H1 (cell line): ENCODE measurements at regions not wholly inside any gene's neighbourhood (a gene's known extent, or its start where the extent isn't known, plus 50 kb on each side); places are given as distances from the start of the nearest gene placed in this dataset.

Experiments used
- CREB1 ChIP-seq: IDR thresholded peaks from 2 replicates; pipeline ENCODE4 v1.6.1; 2012; ENCODE audit warnings: inconsistent platforms
- EP300 ChIP-seq, 2 experiments: IDR thresholded peaks; 1 replicate in 1 of 2; 2 replicates in 1 of 2; pipeline ENCODE4 v1.6.1; 2011 to 2012; ENCODE audit warnings: low read depth in 2 of 2, low read length in 2 of 2, mild to moderate bottlenecking in 2 of 2, borderline replicate concordance in 1 of 2, inconsistent platforms in 1 of 2, moderate library complexity in 1 of 2
- POLR2A ChIP-seq, 2 experiments: IDR thresholded peaks; 1 replicate in 1 of 2; 2 replicates in 1 of 2; pipeline ENCODE4 v1.6.1; 2011; ENCODE audit warnings: low read depth in 2 of 2, low read length in 2 of 2, mild to moderate bottlenecking in 2 of 2; ENCODE audit errors: control extremely low read depth in 1 of 2
- RAD21 ChIP-seq, 2 experiments: IDR thresholded peaks in 1 of 2; conservative IDR thresholded peaks in 1 of 2; 2 replicates each; pipeline ENCODE4 v1.6.1; 2011; ENCODE audit warnings: low read depth in 2 of 2, low read length in 2 of 2, improper control_type of control experiment in 1 of 2, inconsistent platforms in 1 of 2, mild to moderate bottlenecking in 1 of 2, moderate library complexity in 1 of 2
- SP4 ChIP-seq: IDR thresholded peaks from 2 replicates; pipeline ENCODE4 v1.6.1; 2012; ENCODE audit warnings: low read length, inconsistent platforms
- YY1 ChIP-seq: IDR thresholded peaks from 2 replicates; pipeline ENCODE4 v1.6.1; 2011; ENCODE audit warnings: low read depth, mild to moderate bottlenecking, low read length
- TF ChIP-seq, protein P1 (sequence below), 3 experiments: IDR thresholded peaks; 1 replicate in 2 of 3; 2 replicates in 1 of 3; pipeline versions ENCODE4 v1.5.1 to v1.6.1; 2011; ENCODE audit warnings: low read length in 3 of 3, mild to moderate bottlenecking in 3 of 3, inconsistent platforms in 2 of 3, low read depth in 1 of 3, moderate library complexity in 1 of 3; ENCODE audit not compliant: insufficient read depth in 1 of 3; ENCODE audit errors: control extremely low read depth in 1 of 3
- TF ChIP-seq, protein P2 (sequence below): IDR thresholded peaks from 2 replicates; pipeline ENCODE4 v1.6.1; 2011; ENCODE audit warnings: low read length, improper control_type of control experiment

DNA sequence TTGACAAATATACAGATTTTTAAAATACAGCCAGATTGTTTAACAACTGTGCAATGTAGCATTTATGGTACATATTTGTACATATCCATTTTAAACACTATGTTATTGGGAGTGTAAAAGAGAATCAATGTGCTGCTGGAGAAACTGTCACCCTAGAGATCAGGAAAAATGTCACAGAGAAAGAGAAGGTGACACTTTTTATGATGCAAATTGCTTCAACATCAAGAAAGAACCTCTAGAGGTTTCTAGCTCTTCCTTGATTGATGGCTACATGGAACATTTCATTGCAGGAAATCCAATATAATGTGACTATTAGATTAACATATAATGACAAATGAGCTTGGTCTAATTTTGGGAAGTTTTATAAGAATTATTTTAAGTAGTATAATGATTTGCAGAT lies 1491.2 kb upstream of the PCDH20 start:
- TF ChIP-seq RAD21 (IDR thresholded peaks at IDR 0.05 in 1 of 2, conservative IDR thresholded peaks at IDR 0.05 in 1 of 2; ENCODE audit: low read depth in 2 of 2, low read length in 2 of 2), result no peak
- TF ChIP-seq, protein P1, sequence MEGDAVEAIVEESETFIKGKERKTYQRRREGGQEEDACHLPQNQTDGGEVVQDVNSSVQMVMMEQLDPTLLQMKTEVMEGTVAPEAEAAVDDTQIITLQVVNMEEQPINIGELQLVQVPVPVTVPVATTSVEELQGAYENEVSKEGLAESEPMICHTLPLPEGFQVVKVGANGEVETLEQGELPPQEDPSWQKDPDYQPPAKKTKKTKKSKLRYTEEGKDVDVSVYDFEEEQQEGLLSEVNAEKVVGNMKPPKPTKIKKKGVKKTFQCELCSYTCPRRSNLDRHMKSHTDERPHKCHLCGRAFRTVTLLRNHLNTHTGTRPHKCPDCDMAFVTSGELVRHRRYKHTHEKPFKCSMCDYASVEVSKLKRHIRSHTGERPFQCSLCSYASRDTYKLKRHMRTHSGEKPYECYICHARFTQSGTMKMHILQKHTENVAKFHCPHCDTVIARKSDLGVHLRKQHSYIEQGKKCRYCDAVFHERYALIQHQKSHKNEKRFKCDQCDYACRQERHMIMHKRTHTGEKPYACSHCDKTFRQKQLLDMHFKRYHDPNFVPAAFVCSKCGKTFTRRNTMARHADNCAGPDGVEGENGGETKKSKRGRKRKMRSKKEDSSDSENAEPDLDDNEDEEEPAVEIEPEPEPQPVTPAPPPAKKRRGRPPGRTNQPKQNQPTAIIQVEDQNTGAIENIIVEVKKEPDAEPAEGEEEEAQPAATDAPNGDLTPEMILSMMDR (IDR thresholded peaks at IDR 0.05; ENCODE audit: control extremely low read depth in 1 of 3, insufficient read depth in 1 of 3, low read depth in 1 of 3, low read length in 3 of 3), result no peak
- TF ChIP-seq, protein P2, sequence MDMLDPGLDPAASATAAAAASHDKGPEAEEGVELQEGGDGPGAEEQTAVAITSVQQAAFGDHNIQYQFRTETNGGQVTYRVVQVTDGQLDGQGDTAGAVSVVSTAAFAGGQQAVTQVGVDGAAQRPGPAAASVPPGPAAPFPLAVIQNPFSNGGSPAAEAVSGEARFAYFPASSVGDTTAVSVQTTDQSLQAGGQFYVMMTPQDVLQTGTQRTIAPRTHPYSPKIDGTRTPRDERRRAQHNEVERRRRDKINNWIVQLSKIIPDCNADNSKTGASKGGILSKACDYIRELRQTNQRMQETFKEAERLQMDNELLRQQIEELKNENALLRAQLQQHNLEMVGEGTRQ, result no peak
- TF ChIP-seq SP4, result no peak
- no peak for TF ChIP-seq YY1
- no peak for TF ChIP-seq CREB1
- TF ChIP-seq EP300 (IDR thresholded peaks at IDR 0.05; ENCODE audit: borderline replicate concordance in 1 of 2, low read depth in 2 of 2, low read length in 2 of 2), result no peak
- TF ChIP-seq POLR2A (IDR thresholded peaks at IDR 0.05; ENCODE audit: control extremely low read depth in 1 of 2, low read depth in 2 of 2, low read length in 2 of 2), result no peak
